T-helper 17 cell (primary cell): ENCODE measurements at regions not wholly inside any gene's neighbourhood (a gene's known extent, or its start where the extent isn't known, plus 50 kb on each side); places are given as distances from the start of the nearest gene placed in this dataset.

Source experiments
- ATAC-seq: fragments of 150-1000 bp; cut with Tn5 transposase; 2 replicates; pipeline ENCODE4 v1.10.0; 2021; ENCODE audit warnings: mild to moderate bottlenecking, moderate library complexity
- DNase-seq, 3 donors: peaks; one replicate each; pipeline versions ENCODE4 v3.0.0 to v3.0.0-alpha.2; 2020 to 2021
- H3K9me3 ChIP-seq: one replicate; pipeline ENCODE4 v1.7.0; 2013; ENCODE audit warnings: low read length, mild to moderate bottlenecking; ENCODE audit not compliant: control insufficient read depth, poor library complexity, severe bottlenecking
- H3K27ac Mint-ChIP-seq: one replicate; pipeline ENCODE4 v1.8.0; 2022; ENCODE audit warnings: mild to moderate bottlenecking, moderate library complexity, mixed read lengths
- H3K27me3 Mint-ChIP-seq: one replicate; pipeline ENCODE4 v1.8.0; 2022; ENCODE audit warnings: mixed read lengths
- H3K36me3 Mint-ChIP-seq: one replicate; pipeline ENCODE4 v1.8.0; 2022; ENCODE audit warnings: low read depth, mixed read lengths
- H3K4me1 Mint-ChIP-seq: one replicate; pipeline ENCODE4 v1.8.0; 2022; ENCODE audit warnings: mild to moderate bottlenecking, mixed read lengths
- H3K4me3 Mint-ChIP-seq: one replicate; pipeline ENCODE4 v1.8.0; 2022; ENCODE audit warnings: mild to moderate bottlenecking, moderate library complexity, mixed read lengths

DNA sequence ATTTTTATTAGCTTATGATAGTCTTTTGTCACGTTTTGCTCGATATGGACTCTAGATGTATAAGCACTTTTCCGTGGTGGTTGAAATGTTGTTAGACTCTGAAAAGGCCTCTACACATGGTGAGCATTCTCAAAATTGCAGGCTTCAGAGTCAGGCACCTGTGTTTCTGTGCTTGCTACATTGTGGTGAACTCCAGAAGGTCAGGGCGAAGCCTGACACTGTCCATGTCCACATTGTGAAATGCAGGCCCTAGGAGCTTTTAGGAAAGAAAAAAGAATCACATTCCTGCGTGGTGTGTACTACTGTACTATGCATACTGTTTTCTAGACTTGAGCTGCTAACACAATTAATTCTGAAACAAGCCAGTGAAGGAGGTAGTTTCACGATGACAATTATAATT, 86.3 kb downstream of the HS3ST1 start:
- ATAC-seq = no peak

DNA sequence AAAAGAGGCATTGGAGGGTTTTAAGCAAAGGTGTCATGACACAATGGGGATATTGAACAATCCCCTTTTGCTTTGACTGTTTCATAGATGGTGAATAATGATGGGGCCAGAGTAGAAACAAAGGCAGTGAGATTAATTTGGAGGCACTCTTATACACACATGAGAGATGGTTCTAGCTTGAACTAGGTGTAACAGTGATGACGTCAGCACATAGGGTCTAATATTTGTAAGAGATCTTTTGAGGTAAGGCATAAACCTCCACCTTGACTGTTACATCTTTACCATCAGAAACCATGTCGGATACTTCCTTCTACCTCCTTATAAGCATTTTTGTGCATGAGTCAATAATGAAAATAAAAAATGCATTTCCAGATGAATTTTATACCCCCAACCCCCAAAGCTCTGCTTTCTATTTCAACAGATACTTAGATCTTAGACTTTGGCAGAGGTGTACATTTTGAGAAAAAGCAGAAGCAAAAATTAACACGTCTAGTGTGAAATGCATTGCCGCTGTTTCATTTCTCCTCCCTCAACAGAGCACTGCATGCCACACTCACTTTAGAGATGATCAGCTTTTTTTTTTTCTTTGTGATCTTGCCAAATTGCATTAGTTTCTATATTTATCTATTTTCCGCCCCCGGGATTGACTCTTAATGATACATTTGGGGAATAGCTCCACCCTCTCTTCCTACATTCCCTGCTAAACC, 87.2 kb downstream of the HS3ST1 start:
- no peak for ATAC-seq
- Mint-ChIP-seq H3K27me3 (peaks cover 25% of the 10 kb centered on the region), H3K4me1 (no peaks in the 10 kb centered on the region), H3K4me3 (no peak overlapping the region), H3K36me3 (no peaks in the 10 kb centered on the region), H3K27ac (no peak overlapping the region)
- no peak for DNase-seq
- no peaks in the 10 kb centered on the region for H3K9me3 ChIP-seq

More for the DNA sequence above, 86.3 kb downstream of the HS3ST1 start:
- H3K4me3 Mint-ChIP-seq = no peak overlapping the region
- H3K27me3 Mint-ChIP-seq = peaks cover 25% of the 10 kb centered on the region
- H3K27ac Mint-ChIP-seq = no peak overlapping the region
- no peaks in the 10 kb centered on the region for H3K9me3 ChIP-seq
- H3K4me1 Mint-ChIP-seq = no peaks in the 10 kb centered on the region
- DNase-seq = no peak
- no peaks in the 10 kb centered on the region for H3K36me3 Mint-ChIP-seq

DNA sequence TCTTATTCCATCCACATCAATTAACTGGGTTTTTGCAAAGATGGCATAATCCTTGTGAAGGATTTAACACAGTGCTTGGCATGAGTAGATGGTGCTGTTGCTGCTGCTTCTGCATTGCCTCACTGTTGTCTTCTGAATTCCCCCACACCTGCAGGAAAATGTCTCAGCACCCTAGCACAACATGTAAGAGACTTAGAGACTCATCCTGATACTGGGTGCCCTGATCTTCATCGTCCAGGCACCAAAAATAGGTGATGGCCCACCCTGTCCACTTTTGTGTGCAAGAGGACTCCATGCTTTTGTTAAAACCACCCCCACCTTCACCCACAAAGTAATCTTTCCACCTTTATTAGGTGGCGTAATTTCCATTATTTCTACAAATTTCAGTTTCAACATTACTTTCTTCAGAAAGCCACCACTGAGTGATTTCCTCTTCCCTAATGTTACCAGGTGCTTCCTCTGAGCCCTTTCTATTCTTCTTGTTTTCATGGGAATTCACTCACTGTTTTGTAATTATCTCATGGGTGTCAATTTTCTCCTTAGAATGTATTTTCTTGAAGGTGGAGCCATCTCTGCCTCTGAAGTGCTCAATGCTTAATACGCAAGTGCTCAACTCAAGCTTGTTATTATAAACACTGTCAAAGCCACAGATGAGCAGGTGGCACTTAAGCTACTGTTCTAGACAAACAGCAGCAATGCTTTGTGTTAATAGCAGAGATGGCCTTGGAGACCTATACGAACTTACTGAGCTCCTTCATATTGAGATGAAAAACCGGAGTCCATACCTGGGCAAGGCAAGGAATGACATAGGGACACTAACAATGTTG, 89.5 kb downstream of the HS3ST1 start:
- Mint-ChIP-seq H3K4me1 (no peaks in the 10 kb centered on the region), H3K27ac (no peak overlapping the region), H3K4me3 (no peak overlapping the region), H3K27me3 (peaks cover 23% of the 10 kb centered on the region), H3K36me3 (no peaks in the 10 kb centered on the region)
- ATAC-seq (no peak), DNase-seq (no peak)
- H3K9me3 ChIP-seq = no peaks in the 10 kb centered on the region

DNA sequence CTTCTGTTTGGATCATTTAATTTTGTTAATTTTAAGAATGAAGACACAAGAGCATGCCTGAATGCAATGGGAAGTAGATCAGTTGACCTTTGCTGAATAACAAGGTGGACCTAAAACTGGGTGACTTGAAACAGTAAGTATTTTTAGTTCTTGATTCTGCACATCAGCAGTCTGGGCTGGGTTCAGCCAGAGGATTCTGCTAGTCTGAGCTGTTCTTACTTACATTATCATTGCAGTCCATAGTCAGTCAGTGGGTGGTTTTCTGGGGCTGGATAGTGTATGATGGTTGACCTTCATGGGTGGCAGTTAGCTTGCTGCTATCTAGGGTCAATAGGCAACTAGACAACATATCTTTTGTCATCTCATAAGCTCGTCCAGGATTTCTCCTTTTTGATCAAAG, 91.4 kb downstream of the HS3ST1 start:
- DNase-seq (no peak), ATAC-seq (no peak)
- no peak overlapping the region for H3K27ac Mint-ChIP-seq
- no peak overlapping the region for H3K4me3 Mint-ChIP-seq
- H3K27me3 Mint-ChIP-seq = peaks cover 16% of the 10 kb centered on the region
- no peaks in the 10 kb centered on the region for H3K36me3 Mint-ChIP-seq
- H3K9me3 ChIP-seq = no peaks in the 10 kb centered on the region
- no peaks in the 10 kb centered on the region for H3K4me1 Mint-ChIP-seq

DNA sequence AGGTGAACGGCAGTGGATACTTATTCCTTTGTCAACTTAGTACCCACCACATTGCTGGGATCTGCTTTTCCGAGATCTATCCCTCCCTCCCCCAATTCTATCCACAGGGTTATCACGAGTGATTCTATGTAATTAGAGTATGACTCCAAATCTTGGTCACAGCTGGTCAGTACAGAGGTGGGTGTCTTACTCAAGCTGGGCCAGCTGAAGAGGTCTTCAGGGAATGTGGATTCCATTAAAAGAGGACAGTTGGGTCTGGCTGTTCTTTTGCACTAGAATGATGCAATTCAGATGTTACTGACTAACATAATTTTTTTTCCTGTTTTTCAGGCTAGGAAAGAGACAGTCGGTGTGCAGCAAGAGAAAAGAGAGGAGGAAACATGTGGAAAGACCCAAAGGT, 92.3 kb downstream of the HS3ST1 start:
- Mint-ChIP-seq H3K36me3 (no peaks in the 10 kb centered on the region), H3K27me3 (peaks cover 10% of the 10 kb centered on the region), H3K27ac (no peak overlapping the region), H3K4me1 (no peaks in the 10 kb centered on the region), H3K4me3 (no peak overlapping the region)
- ATAC-seq = no peak
- no peaks in the 10 kb centered on the region for H3K9me3 ChIP-seq
- no peak for DNase-seq

DNA sequence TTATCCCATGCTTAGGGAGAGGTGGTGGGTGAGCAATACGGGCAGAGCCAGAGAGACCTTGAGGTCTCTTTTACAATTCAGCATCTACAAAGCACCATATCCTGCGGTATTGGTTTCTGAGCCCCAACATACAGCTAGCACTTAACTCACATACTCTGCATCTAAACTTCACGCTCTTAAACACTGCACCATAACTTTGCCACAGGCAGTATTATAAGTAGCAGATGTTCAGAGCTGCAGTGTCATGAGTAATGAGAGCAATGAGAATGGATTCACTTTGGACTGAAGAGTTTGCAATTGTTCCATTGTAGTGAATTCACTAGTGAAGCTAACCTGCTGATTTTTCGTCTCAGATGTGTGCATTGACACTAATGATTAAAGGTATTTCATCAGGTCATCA, 93.8 kb downstream of the HS3ST1 start:
- no peaks in the 10 kb centered on the region for H3K4me1 Mint-ChIP-seq
- no peaks in the 10 kb centered on the region for H3K36me3 Mint-ChIP-seq
- DNase-seq (no peak), ATAC-seq (no peak)
- H3K27ac Mint-ChIP-seq = no peak overlapping the region
- H3K27me3 Mint-ChIP-seq = no peaks in the 10 kb centered on the region
- H3K9me3 ChIP-seq = no peaks in the 10 kb centered on the region
- no peak overlapping the region for H3K4me3 Mint-ChIP-seq

DNA sequence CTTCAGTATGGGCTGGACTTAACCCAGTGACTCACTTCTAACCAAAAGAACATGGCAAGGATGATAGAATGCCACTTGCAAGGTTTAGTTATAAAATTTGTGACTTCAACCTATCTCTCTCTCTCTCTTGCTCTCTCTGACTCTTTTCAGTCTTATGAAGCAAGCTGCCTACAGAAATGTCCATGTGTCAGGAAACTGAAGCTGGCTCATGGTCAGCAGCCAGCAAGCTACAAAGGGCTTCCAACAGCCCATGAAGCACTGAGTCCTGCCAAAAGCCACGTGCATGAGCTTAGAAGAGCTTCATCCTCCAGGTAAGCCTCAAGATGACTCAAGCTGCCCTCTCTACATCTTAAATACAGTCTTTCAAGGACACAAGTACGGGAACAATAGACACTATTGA, 100.3 kb downstream of the HS3ST1 start:
- Mint-ChIP-seq H3K27ac (no peak overlapping the region), H3K4me3 (no peak overlapping the region), H3K36me3 (no peaks in the 10 kb centered on the region), H3K4me1 (no peaks in the 10 kb centered on the region), H3K27me3 (peaks cover 5% of the 10 kb centered on the region)
- DNase-seq (no peak), ATAC-seq (no peak)
- H3K9me3 ChIP-seq = no peaks in the 10 kb centered on the region

DNA sequence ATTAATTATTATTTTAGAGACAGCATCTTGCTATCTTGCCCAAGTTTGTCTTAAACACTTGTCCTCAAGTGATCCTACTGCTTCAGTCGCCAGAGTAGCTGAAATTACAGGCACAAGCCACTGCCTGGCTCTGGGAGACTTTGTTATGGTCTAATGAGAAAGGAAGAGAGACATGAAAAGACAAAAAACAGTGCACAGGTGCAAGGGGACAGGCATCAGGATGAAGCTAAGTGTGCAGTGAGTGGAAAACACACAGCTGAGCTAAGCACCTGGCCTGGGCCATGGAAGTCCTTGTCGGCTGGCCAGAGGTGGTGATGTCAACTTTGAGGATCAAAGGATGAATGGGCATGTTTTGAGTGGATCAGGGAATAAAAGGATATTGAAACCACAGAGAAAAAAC, 102.7 kb downstream of the HS3ST1 start:
- no peaks in the 10 kb centered on the region for H3K36me3 Mint-ChIP-seq
- no peaks in the 10 kb centered on the region for H3K4me1 Mint-ChIP-seq
- H3K9me3 ChIP-seq = no peaks in the 10 kb centered on the region
- H3K27ac Mint-ChIP-seq = no peak overlapping the region
- no peak overlapping the region for H3K4me3 Mint-ChIP-seq
- peaks cover 5% of the 10 kb centered on the region for H3K27me3 Mint-ChIP-seq
- ATAC-seq (no peak), DNase-seq (no peak)

DNA sequence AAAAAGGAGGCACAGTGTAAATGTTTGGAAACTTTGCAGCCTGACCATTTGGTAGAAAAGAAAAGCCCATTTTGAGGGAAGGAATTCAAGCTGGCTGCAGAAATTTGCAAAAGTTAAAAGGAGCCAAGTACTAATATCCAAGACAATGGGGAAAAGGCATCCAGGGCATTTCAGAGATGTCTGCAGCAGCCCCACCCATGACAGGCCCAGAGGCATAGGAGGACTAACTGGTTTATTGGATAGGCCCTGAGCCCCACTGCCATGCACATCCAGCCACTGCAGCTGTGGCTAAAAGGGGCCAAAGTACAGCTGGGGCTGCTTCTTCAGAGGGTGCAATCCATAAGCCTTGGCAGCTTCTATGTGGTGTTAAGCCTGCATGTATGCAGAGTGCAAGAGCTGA, 104.9 kb downstream of the HS3ST1 start:
- Mint-ChIP-seq H3K4me3 (no peak overlapping the region), H3K4me1 (no peaks in the 10 kb centered on the region), H3K36me3 (no peaks in the 10 kb centered on the region), H3K27ac (no peak overlapping the region), H3K27me3 (peaks cover 5% of the 10 kb centered on the region)
- DNase-seq (no peak), ATAC-seq (no peak)
- no peaks in the 10 kb centered on the region for H3K9me3 ChIP-seq

DNA sequence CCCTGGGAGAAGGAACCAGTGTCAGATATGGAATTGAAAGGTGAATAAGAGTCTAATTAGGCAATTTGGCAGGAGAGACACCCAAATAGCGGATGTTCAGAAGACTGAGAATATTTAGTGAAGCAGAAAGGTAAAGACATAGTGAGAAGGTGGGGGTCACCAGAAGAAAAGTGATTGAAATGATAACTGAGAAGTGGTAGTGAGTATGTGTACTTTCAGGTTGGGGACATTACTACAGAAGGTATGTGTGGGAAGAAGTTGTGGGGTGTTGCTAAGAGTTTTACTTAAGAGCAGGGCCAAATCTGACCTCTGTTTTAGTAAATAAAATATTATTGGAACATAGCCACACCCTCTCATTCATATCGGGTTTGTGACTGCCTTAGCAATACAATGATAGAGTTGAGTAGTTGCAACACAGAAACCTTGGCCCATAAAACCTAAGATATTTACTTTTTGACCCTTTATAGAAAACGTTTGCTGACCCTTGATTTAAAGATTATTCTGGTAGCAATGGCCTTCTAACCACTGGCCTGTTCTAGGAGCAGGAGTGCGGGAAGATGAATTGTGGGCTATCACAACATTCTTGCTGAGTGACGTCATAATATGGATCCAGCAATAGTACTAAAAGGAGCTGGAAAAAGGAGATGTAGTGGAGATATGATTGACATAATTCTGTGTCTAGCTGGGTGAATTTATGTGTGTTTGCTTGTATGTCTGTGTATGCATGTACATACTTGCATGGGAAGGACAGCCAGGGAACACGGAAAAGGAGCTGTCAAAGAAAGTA, 115.3 kb downstream of the HS3ST1 start:
- no peaks in the 10 kb centered on the region for H3K9me3 ChIP-seq
- Mint-ChIP-seq H3K27me3 (no peaks in the 10 kb centered on the region), H3K36me3 (peaks cover 2% of the 10 kb centered on the region), H3K4me1 (no peaks in the 10 kb centered on the region), H3K4me3 (no peak overlapping the region), H3K27ac (no peak overlapping the region)
- DNase-seq = no peak
- ATAC-seq = no peak

DNA sequence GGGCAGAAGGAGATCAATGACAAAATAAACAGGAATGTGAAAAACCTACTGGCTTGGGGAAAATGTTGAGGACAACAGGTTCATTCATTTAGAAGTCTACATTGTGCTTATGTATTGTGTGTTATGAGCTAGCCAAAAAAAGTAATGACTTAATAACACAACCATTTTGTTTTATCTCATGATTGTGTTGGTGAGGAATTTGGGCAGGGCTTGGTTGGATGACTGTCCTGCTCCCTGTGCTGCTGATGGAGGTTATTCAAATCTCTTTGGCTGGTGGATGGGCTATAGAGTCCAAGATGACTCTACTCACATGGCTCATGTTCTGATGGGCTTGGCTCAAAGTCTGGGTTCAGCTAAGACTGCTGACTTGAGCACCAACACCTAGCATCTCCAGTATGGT, 116.3 kb downstream of the HS3ST1 start:
- Mint-ChIP-seq H3K27ac (no peak overlapping the region), H3K27me3 (no peaks in the 10 kb centered on the region), H3K36me3 (peaks cover 2% of the 10 kb centered on the region), H3K4me1 (no peaks in the 10 kb centered on the region), H3K4me3 (no peak overlapping the region)
- H3K9me3 ChIP-seq = no peaks in the 10 kb centered on the region
- no peak for DNase-seq
- ATAC-seq = no peak

DNA sequence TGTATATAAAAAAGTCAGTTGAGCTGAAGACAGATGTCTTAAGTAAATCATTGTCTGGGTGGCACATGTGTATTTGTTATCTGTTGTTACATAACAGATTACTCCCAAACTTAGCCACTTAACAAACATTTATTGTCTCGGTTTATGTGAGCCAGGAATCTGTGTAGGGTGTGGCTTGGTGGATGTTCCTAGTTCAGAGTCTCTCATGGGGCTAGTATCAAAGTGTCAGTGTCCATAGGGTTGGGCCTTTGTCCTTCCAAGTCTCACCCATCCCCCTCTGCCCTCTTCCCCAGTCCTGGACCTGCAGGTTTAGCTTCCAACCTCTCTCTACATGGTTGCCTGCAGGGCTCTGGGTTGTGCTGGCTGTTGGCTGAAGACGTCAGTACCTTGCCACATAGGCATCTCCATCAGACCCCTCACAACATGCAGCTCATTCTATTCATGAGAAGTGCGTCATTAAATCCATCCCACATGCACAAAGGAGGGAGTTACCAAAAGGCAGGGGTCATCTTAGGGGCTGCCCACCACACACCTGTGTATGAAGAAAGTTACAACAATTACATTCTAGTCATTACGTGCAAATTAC, 127.5 kb downstream of the HS3ST1 start:
- no peak overlapping the region for H3K4me3 Mint-ChIP-seq
- no peaks in the 10 kb centered on the region for H3K4me1 Mint-ChIP-seq
- H3K36me3 Mint-ChIP-seq = no peaks in the 10 kb centered on the region
- ATAC-seq = no peak
- DNase-seq = no peak
- H3K27me3 Mint-ChIP-seq = peaks cover 4% of the 10 kb centered on the region
- no peak overlapping the region for H3K27ac Mint-ChIP-seq
- H3K9me3 ChIP-seq = no peaks in the 10 kb centered on the region

DNA sequence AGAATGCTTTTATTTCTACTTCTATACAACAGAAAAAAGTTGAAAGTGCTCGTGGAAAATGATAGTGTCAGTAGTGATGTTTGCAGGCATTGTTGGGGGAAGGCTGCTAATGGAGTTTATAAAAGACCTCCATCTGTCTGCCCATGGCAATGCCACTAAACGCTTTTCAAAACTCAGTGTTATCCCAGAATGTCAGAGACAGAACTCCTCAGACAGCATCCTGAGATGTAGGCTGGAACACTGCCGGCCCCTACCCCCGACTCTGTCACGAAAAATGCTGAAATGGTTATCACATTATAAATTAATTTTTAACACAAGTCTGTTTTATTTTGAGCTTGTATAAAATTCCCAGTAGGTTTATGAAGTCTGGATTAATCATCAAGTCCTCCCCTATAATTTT, 128.9 kb downstream of the HS3ST1 start:
- H3K27ac Mint-ChIP-seq = no peak overlapping the region

More for the DNA sequence above, 128.9 kb downstream of the HS3ST1 start:
- Mint-ChIP-seq H3K27me3 (peaks cover 4% of the 10 kb centered on the region), H3K4me3 (no peak overlapping the region), H3K36me3 (no peaks in the 10 kb centered on the region), H3K4me1 (no peaks in the 10 kb centered on the region)
- DNase-seq (no peak), ATAC-seq (no peak)
- no peaks in the 10 kb centered on the region for H3K9me3 ChIP-seq
